ENCODE measurements at regions not wholly inside any gene's neighbourhood (a gene's known extent, or its start where the extent isn't known, plus 50 kb on each side); places are given as distances from the start of the nearest gene placed in this dataset.

GRCh38 chr1:199847021-199847420 is 180.5 kb upstream of the NR5A2 start:
- no peak overlapping the region for H3K4me3 ChIP-seq
- H3K9me3 ChIP-seq = no peaks in the 10 kb centered on the region
- no peaks in the 10 kb centered on the region for H3K27me3 ChIP-seq
- no peaks in the 10 kb centered on the region for H3K4me1 ChIP-seq
- DNase-seq = no peak
- intact Hi-C loops (cut with DNase I) = no loop called here
- H3K36me3 ChIP-seq = no peaks in the 10 kb centered on the region
- no peak overlapping the region for H3K9ac ChIP-seq (ENCODE audit: low read depth in 2 of 2, low read length in 2 of 2)
- TF ChIP-seq, protein P1, sequence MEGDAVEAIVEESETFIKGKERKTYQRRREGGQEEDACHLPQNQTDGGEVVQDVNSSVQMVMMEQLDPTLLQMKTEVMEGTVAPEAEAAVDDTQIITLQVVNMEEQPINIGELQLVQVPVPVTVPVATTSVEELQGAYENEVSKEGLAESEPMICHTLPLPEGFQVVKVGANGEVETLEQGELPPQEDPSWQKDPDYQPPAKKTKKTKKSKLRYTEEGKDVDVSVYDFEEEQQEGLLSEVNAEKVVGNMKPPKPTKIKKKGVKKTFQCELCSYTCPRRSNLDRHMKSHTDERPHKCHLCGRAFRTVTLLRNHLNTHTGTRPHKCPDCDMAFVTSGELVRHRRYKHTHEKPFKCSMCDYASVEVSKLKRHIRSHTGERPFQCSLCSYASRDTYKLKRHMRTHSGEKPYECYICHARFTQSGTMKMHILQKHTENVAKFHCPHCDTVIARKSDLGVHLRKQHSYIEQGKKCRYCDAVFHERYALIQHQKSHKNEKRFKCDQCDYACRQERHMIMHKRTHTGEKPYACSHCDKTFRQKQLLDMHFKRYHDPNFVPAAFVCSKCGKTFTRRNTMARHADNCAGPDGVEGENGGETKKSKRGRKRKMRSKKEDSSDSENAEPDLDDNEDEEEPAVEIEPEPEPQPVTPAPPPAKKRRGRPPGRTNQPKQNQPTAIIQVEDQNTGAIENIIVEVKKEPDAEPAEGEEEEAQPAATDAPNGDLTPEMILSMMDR (IDR thresholded peaks at IDR 0.05) = no peak
- H3K27ac ChIP-seq = no peak overlapping the region

- no peak overlapping the region for H3K9ac ChIP-seq (ENCODE audit: low read depth in 2 of 2, low read length in 2 of 2)
- H3K27me3 ChIP-seq = no peaks in the 10 kb centered on the region
- H3K4me3 ChIP-seq = no peak overlapping the region
- H3K27ac ChIP-seq = no peak overlapping the region
- H3K36me3 ChIP-seq = no peaks in the 10 kb centered on the region
- H3K9me3 ChIP-seq = no peaks in the 10 kb centered on the region
- H3K4me1 ChIP-seq = no peaks in the 10 kb centered on the region
- DNase-seq = no peak
- intact Hi-C loops (cut with DNase I) = no loop called here
- TF ChIP-seq, protein P1 (IDR thresholded peaks at IDR 0.05) = no peak
Measured at GRCh38 chr1:199851439-199852140, 175.9 kb upstream of the NR5A2 start.

DNA sequence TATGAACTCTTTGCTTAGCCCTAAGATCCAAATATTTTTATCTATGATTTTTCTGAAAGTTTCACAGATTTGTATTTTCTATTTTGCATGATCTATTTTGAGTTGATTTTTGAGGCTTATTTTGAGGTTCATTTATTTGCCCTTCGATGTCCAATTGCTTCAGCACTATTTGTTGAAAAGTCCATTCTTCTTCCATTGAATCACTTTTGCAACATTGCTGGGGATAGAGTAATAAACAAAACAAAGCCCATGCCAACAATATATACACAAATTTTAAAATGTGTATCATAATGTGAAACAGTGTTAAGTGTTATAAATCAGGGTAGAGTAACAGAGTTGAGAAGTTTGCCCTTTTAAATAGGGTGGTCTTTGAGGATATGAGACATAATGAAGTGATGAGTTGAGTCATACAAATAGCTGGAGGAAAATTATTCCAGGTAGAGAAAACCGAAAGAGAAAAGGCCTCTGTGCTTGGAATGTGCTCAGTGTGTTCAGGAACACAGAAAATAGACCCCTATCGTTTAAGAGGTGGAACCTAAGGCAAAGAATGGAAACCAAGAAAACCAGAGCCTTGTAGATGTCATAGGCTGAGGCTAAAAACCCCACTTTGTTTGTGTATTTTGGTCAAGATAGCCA is 172.7 kb upstream of the NR5A2 start:
- TF ChIP-seq, protein P1 (IDR thresholded peaks at IDR 0.05) = no peak
- Histone ChIP-seq H3K27ac (no peak overlapping the region), H3K27me3 (no peaks in the 10 kb centered on the region), H3K9me3 (no peaks in the 10 kb centered on the region), H3K4me1 (no peaks in the 10 kb centered on the region), H3K4me3 (no peak overlapping the region), H3K36me3 (no peaks in the 10 kb centered on the region), H3K9ac (ENCODE audit: low read depth in 2 of 2, low read length in 2 of 2) (no peak overlapping the region)
- DNase-seq = no peak
- intact Hi-C loops (cut with DNase I) = no loop called here

DNA sequence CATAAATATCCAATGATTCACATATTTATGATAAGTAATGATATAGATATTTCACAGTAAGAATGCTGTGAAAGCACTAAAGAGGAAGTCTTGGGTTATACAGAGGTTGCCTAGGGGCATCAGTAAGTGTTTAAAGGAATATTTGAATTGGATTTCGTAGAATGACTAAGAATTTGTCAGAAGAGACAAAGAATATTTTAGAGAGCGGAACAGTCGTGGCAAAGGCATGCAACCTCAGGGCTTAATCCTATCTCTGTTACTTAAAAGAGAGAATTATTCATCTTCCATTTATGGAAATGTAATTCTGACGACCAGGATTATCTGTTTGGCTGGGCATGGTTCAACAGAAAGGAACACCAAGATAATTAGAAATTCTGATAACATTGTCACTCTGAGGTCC is 171.9 kb upstream of the NR5A2 start:
- Histone ChIP-seq H3K9ac (ENCODE audit: low read depth in 2 of 2, low read length in 2 of 2) (no peak overlapping the region), H3K9me3 (no peaks in the 10 kb centered on the region), H3K27ac (no peak overlapping the region), H3K27me3 (no peaks in the 10 kb centered on the region), H3K36me3 (no peaks in the 10 kb centered on the region), H3K4me1 (no peaks in the 10 kb centered on the region), H3K4me3 (no peak overlapping the region)
- intact Hi-C loops (cut with DNase I) = no loop called here
- no peak for DNase-seq
- TF ChIP-seq, protein P1 (IDR thresholded peaks at IDR 0.05) = no peak

DNA sequence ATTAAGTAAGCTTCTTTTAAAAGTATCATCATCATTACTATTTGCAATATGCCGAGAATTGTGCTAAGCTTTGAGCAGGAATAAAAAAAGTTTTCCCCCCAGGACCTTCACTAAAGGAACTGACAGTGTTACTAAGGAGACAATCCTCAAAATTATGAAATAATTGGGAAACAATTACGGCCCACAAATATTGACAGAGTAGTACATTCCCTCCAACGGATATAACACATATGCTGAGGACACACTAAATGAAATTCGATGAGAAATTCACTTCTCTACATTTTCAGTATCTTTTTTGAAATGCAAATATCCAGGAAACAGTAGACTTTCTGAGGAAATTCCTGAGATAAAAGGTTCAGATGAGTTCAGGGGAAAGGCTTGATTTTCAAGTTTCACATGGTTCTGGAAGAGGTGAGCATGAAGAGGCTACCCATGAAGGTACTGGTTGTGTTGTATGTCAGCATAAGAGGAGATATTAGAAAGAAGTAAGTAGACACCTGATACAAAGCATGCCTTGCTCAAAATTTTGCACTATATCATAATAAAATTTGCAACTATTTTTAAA is 171.2 kb upstream of the NR5A2 start:
- no peak overlapping the region for H3K4me3 ChIP-seq
- intact Hi-C loops (cut with DNase I) = no loop called here
- H3K36me3 ChIP-seq = no peaks in the 10 kb centered on the region
- no peak overlapping the region for H3K27ac ChIP-seq
- H3K9ac ChIP-seq (ENCODE audit: low read depth in 2 of 2, low read length in 2 of 2) = no peak overlapping the region
- no peak for DNase-seq
- H3K27me3 ChIP-seq = no peaks in the 10 kb centered on the region
- no peaks in the 10 kb centered on the region for H3K9me3 ChIP-seq
- TF ChIP-seq, protein P1 (IDR thresholded peaks at IDR 0.05) = no peak
- H3K4me1 ChIP-seq = no peaks in the 10 kb centered on the region

Data from colonic mucosa (tissue), 4 donors.